GM18909 (cell line): ENCODE measurements at regions not wholly inside any gene's neighbourhood (a gene's known extent, or its start where the extent isn't known, plus 50 kb on each side); places are given as distances from the start of the nearest gene placed in this dataset.
"Not testable (repeated sequence)": the region's sequence is repeated elsewhere in the genome, so short reads cannot be mapped to it uniquely, and the experiment has no call there.

ENCODE experiments used
- ATAC-seq: cut with Tn5 transposase; IDR thresholded peaks from one replicate; pipeline ENCODE4 v1.9.1; 2021; ENCODE audit warnings: mild to moderate bottlenecking; ENCODE audit not compliant: unreplicated experiment, poor library complexity

GRCh38 chr2:182548031-182548950 lies 121.5 kb upstream of the PDE1A start:
- ATAC-seq = no peak

- ATAC-seq = no peak
Measured at GRCh38 chr2:182550234-182550633, 123.4 kb upstream of the PDE1A start.

GRCh38 chr2:182552232-182552631 lies 125.4 kb upstream of the PDE1A start:
- ATAC-seq = not testable (repeated sequence)

GRCh38 chr2:182552785-182553184 lies 125.9 kb upstream of the PDE1A start:
- not testable (repeated sequence) for ATAC-seq

GRCh38 chr2:182553483-182553882 lies 126.6 kb upstream of the PDE1A start:
- ATAC-seq = peak; percentile 100

GRCh38 chr2:182554950-182555349 lies 128.1 kb upstream of the PDE1A start:
- no peak for ATAC-seq

GRCh38 chr2:182558564-182558963 lies 131.7 kb upstream of the PDE1A start:
- ATAC-seq = no peak

GRCh38 chr2:182559623-182560022 lies 132.8 kb upstream of the PDE1A start:
- no peak for ATAC-seq

- no peak for ATAC-seq
Measured at GRCh38 chr2:182565911-182566567, 139.2 kb upstream of the PDE1A start.

GRCh38 chr2:182573553-182573952 lies 142.5 kb upstream of the DNAJC10 start:
- no peak for ATAC-seq

GRCh38 chr2:182577816-182578215 lies 138.2 kb upstream of the DNAJC10 start:
- no peak for ATAC-seq

GRCh38 chr2:182581196-182581935 lies 134.7 kb upstream of the DNAJC10 start:
- no peak for ATAC-seq

- no peak for ATAC-seq
Measured at GRCh38 chr2:182584462-182584861, 131.6 kb upstream of the DNAJC10 start.

GRCh38 chr2:182585001-182585400 lies 131.1 kb upstream of the DNAJC10 start:
- ATAC-seq = no peak

- ATAC-seq = no peak
Measured at GRCh38 chr2:182585430-182585829, 130.6 kb upstream of the DNAJC10 start.

GRCh38 chr2:182586426-182586825 lies 129.6 kb upstream of the DNAJC10 start:
- peak; percentile 72 for ATAC-seq

- no peak for ATAC-seq
Measured at GRCh38 chr2:182587831-182588230, 128.2 kb upstream of the DNAJC10 start.

- ATAC-seq = no peak
Measured at GRCh38 chr2:182589121-182589520, 126.9 kb upstream of the DNAJC10 start.

- ATAC-seq = no peak
Measured at GRCh38 chr2:182591774-182592173, 124.3 kb upstream of the DNAJC10 start.

- no peak for ATAC-seq
Measured at GRCh38 chr2:182592691-182593393, 123.2 kb upstream of the DNAJC10 start.
